ENCODE measurements at regions not wholly inside any gene's neighbourhood (a gene's known extent, or its start where the extent isn't known, plus 50 kb on each side); places are given as distances from the start of the nearest gene placed in this dataset.

- no peak for TF ChIP-seq CTCF (IDR thresholded peaks at IDR 0.05; ENCODE audit: control insufficient read depth, insufficient read depth, low read depth, low read length, missing control alignments)
- no peak for DNase-seq (ENCODE audit: low read depth)
- no peak overlapping the region for H3K4me3 ChIP-seq (ENCODE audit: control insufficient read depth, low read depth, low read length)
Observed at GRCh38 chr1:67627336-67627735, 57.7 kb upstream of the GADD45A start.

- TF ChIP-seq CTCF (IDR thresholded peaks at IDR 0.05; ENCODE audit: control insufficient read depth, insufficient read depth, low read depth, low read length, missing control alignments): no peak
- DNase-seq (ENCODE audit: low read depth): no peak
- H3K4me3 ChIP-seq (ENCODE audit: control insufficient read depth, low read depth, low read length): no peak overlapping the region
Observed at GRCh38 chr1:67627906-67628305, 57.1 kb upstream of the GADD45A start.

GRCh38 chr1:67629370-67630075 is 55.5 kb upstream of the GADD45A start:
- H3K4me3 ChIP-seq (ENCODE audit: control insufficient read depth, low read depth, low read length): no peak overlapping the region
- no peak for TF ChIP-seq CTCF (IDR thresholded peaks at IDR 0.05; ENCODE audit: control insufficient read depth, insufficient read depth, low read depth, low read length, missing control alignments)
- DNase-seq (ENCODE audit: low read depth): no peak

GRCh38 chr1:67630438-67631045 is 54.5 kb upstream of the GADD45A start:
- no peak for DNase-seq (ENCODE audit: low read depth)
- TF ChIP-seq CTCF (IDR thresholded peaks at IDR 0.05; ENCODE audit: control insufficient read depth, insufficient read depth, low read depth, low read length, missing control alignments): no peak
- no peak overlapping the region for H3K4me3 ChIP-seq (ENCODE audit: control insufficient read depth, low read depth, low read length)

- TF ChIP-seq CTCF (IDR thresholded peaks at IDR 0.05; ENCODE audit: control insufficient read depth, insufficient read depth, low read depth, low read length, missing control alignments): no peak
- DNase-seq (ENCODE audit: low read depth): no peak
- no peak overlapping the region for H3K4me3 ChIP-seq (ENCODE audit: control insufficient read depth, low read depth, low read length)
Observed at GRCh38 chr1:67632356-67632755, 52.6 kb upstream of the GADD45A start.

GRCh38 chr1:67632811-67633655 is 52.0 kb upstream of the GADD45A start:
- DNase-seq (ENCODE audit: low read depth): no peak
- no peak for TF ChIP-seq CTCF (IDR thresholded peaks at IDR 0.05; ENCODE audit: control insufficient read depth, insufficient read depth, low read depth, low read length, missing control alignments)
- no peak overlapping the region for H3K4me3 ChIP-seq (ENCODE audit: control insufficient read depth, low read depth, low read length)

All from AG09309 (cell line).